ENCODE measurements at regions not wholly inside any gene's neighbourhood (a gene's known extent, or its start where the extent isn't known, plus 50 kb on each side); places are given as distances from the start of the nearest gene placed in this dataset.

- TF ChIP-seq ZNF350 (tag by site-specific recombination; IDR thresholded peaks at IDR 0.05) (no peak), CTCF (tag by site-specific recombination; IDR thresholded peaks at IDR 0.05) (no peak), ZBTB21 (tag by site-specific recombination; IDR thresholded peaks at IDR 0.05) (no peak), RBAK (tag by site-specific recombination; IDR thresholded peaks at IDR 0.05) (no peak), ZNF202 (tag by site-specific recombination; IDR thresholded peaks at IDR 0.05; ENCODE audit: borderline replicate concordance) (no peak), HOXC10 (CRISPR knock-in tag; IDR thresholded peaks at IDR 0.05) (no peak), ZNF433 (tag by site-specific recombination; IDR thresholded peaks at IDR 0.05; ENCODE audit: low read depth) (no peak), ZNF121 (tag by site-specific recombination; IDR thresholded peaks at IDR 0.05) (no peak), ZNF274 (IDR thresholded peaks at IDR 0.05; ENCODE audit: low read length) (no peak), ZNF274 (tag by site-specific recombination; IDR thresholded peaks at IDR 0.05; ENCODE audit: borderline replicate concordance) (no peak), ZNF223 (tag by site-specific recombination; IDR thresholded peaks at IDR 0.05) (no peak), KLF7 (tag by site-specific recombination; IDR thresholded peaks at IDR 0.05; ENCODE audit: borderline replicate concordance) (no peak), ZNF133 (tag by site-specific recombination; IDR thresholded peaks at IDR 0.05) (no peak), ZNF549 (tag by site-specific recombination; IDR thresholded peaks at IDR 0.05) (no peak), ZBTB8A (tag by site-specific recombination; IDR thresholded peaks at IDR 0.05) (no peak)
Measured at GRCh38 chr5:103867857-103868598, 305.4 kb upstream of the NUDT12 start.

All from HEK293 (cell line).